Endodermal cell (in vitro differentiated cells): ENCODE measurements at regions not wholly inside any gene's neighbourhood (a gene's known extent, or its start where the extent isn't known, plus 50 kb on each side); places are given as distances from the start of the nearest gene placed in this dataset.
A peak's percentile ranks its signal among the peaks of the same experiment; 100 is the strongest.

Source experiments
- DNase-seq: peaks from one replicate; pipeline ENCODE4 v3.0.0-alpha.2; 2017
- H3K27ac ChIP-seq: 2 replicates; pipeline ENCODE4 v1.5.1; 2013; ENCODE audit warnings: mild to moderate bottlenecking, low read depth, low read length, moderate library complexity
- H3K27me3 ChIP-seq: 2 replicates; pipeline ENCODE4 v1.6.1; 2013; ENCODE audit warnings: mild to moderate bottlenecking, low read length, moderate library complexity; ENCODE audit not compliant: insufficient read depth, control insufficient read depth, poor library complexity, severe bottlenecking
- H3K36me3 ChIP-seq: 2 replicates; pipeline ENCODE4 v1.7.0; 2013; ENCODE audit warnings: mild to moderate bottlenecking, low read length, moderate library complexity; ENCODE audit not compliant: control insufficient read depth, insufficient read depth
- H3K4me1 ChIP-seq: one replicate; pipeline ENCODE4 v1.7.0; 2013; ENCODE audit warnings: low read length; ENCODE audit not compliant: control insufficient read depth, insufficient read depth
- H3K4me3 ChIP-seq: 2 replicates; pipeline ENCODE4 v1.5.1; 2013; ENCODE audit warnings: mild to moderate bottlenecking, low read length, moderate library complexity
- H3K9ac ChIP-seq: 2 replicates; pipeline ENCODE4 v1.6.1; 2013; ENCODE audit warnings: mild to moderate bottlenecking, low read length, moderate library complexity; ENCODE audit not compliant: poor library complexity, severe bottlenecking; ENCODE audit errors: extremely low read depth
- H3K9me3 ChIP-seq: 2 replicates; pipeline ENCODE4 v1.6.1; 2013; ENCODE audit warnings: mild to moderate bottlenecking, low read length, moderate library complexity; ENCODE audit not compliant: control insufficient read depth
- H3K27ac Mint-ChIP-seq: 2 replicates; pipeline ENCODE4 v1.8.0; 2020; ENCODE audit warnings: mixed read lengths
- H3K27me3 Mint-ChIP-seq: 2 replicates; pipeline ENCODE4 v1.8.0; 2021; ENCODE audit warnings: mild to moderate bottlenecking, mixed read lengths; ENCODE audit not compliant: insufficient read depth
- H3K36me3 Mint-ChIP-seq: 2 replicates; pipeline ENCODE4 v1.8.0; 2020; ENCODE audit warnings: low read depth, mixed read lengths
- H3K4me1 Mint-ChIP-seq: 2 replicates; pipeline ENCODE4 v1.8.0; 2020; ENCODE audit warnings: mixed read lengths
- H3K4me3 Mint-ChIP-seq: 2 replicates; pipeline ENCODE4 v1.8.0; 2020; ENCODE audit warnings: mild to moderate bottlenecking, moderate library complexity, mixed read lengths
- H3K9me3 Mint-ChIP-seq: 2 replicates; pipeline ENCODE4 v1.8.0; 2020; ENCODE audit warnings: mild to moderate bottlenecking, mixed read lengths
- WGBS, 2 experiments: methylation state at CpG; one replicate each; pipeline versions ENCODE4 v1.1.5 to v1.1.7; 2013; ENCODE audit warnings: missing lambda C conversion rate in 2 of 2, mixed read lengths in 1 of 2; ENCODE audit not compliant: insufficient coverage in 1 of 2, insufficient read length in 1 of 2; 5-methylcytosine and 5-hydroxymethylcytosine counted together
- TF ChIP-seq, protein P1 (sequence below): fragments of 200-600 bp; sonication (generic); conservative IDR thresholded peaks from 2 replicates; pipeline ENCODE4 v1.5.0; 2021; ENCODE audit warnings: antibody characterized with exemption, mild to moderate bottlenecking

DNA sequence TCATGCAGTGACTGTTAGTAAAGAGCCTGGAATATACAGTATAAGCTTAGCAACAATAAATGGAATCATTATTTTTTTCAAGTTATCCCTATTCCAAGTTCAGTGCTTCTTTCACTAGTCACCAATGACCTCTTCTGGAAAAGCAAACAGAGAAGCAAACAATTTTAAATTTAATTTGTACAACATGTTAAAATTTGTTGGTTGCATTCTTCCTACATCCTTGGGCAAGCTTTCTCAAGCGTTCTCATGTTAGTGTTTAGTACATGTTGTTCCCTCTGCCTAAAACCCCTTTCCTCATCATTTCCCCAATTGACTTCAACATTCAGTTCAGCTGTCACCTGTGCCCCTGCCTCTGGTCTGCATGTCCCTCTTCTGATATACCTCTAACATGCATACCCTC is 123.4 kb downstream of the SEC61B start:
- Histone ChIP-seq H3K27ac (no peak overlapping the region), H3K36me3 (no peaks in the 10 kb centered on the region), H3K9me3 (no peaks in the 10 kb centered on the region), H3K4me3 (no peak overlapping the region), H3K9ac (no peak overlapping the region), H3K27me3 (peaks cover 6% of the 10 kb centered on the region), H3K4me1 (no peaks in the 10 kb centered on the region)
- Mint-ChIP-seq H3K36me3 (no peaks in the 10 kb centered on the region), H3K9me3 (no peaks in the 10 kb centered on the region), H3K27me3 (peaks cover 13% of the 10 kb centered on the region), H3K27ac (no peak overlapping the region), H3K4me3 (no peak overlapping the region), H3K4me1 (no peaks in the 10 kb centered on the region)
- WGBS, 2 experiments, result 82 to 88% methylated on average over 1 of the region's 1 CpG
- TF ChIP-seq, protein P1, sequence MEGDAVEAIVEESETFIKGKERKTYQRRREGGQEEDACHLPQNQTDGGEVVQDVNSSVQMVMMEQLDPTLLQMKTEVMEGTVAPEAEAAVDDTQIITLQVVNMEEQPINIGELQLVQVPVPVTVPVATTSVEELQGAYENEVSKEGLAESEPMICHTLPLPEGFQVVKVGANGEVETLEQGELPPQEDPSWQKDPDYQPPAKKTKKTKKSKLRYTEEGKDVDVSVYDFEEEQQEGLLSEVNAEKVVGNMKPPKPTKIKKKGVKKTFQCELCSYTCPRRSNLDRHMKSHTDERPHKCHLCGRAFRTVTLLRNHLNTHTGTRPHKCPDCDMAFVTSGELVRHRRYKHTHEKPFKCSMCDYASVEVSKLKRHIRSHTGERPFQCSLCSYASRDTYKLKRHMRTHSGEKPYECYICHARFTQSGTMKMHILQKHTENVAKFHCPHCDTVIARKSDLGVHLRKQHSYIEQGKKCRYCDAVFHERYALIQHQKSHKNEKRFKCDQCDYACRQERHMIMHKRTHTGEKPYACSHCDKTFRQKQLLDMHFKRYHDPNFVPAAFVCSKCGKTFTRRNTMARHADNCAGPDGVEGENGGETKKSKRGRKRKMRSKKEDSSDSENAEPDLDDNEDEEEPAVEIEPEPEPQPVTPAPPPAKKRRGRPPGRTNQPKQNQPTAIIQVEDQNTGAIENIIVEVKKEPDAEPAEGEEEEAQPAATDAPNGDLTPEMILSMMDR, result no peak
- DNase-seq, result peak; percentile 10

DNA sequence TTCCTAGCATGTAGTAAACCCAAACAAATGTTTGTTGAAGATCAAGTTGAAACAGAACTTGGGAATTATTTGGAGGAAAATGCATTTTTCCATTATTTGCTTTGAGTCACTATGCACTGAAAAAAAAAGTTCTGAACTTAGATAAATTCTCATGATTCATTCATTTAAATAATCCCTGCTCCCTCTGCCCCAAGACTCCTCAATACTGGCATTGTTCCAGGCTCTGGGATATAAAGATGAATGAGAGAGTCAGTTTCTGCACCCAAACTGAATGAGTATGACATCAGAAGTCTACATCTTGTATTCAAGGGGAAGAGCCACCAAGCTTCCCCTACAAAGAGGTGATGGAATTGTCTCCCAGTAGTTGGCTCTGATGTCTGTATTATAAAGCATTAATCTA is 123.9 kb downstream of the SEC61B start:
- peaks cover 13% of the 10 kb centered on the region for H3K27me3 Mint-ChIP-seq
- no peak overlapping the region for H3K9ac ChIP-seq
- H3K4me1 ChIP-seq, result no peaks in the 10 kb centered on the region
- no peak overlapping the region for H3K4me3 Mint-ChIP-seq
- H3K36me3 ChIP-seq, result no peaks in the 10 kb centered on the region
- no peak overlapping the region for H3K27ac Mint-ChIP-seq
- no peak overlapping the region for H3K27ac ChIP-seq
- TF ChIP-seq, protein P1, result no peak
- no peak for DNase-seq
- H3K4me3 ChIP-seq, result no peak overlapping the region
- no peaks in the 10 kb centered on the region for H3K9me3 ChIP-seq
- peaks cover 6% of the 10 kb centered on the region for H3K27me3 ChIP-seq
- no peaks in the 10 kb centered on the region for H3K4me1 Mint-ChIP-seq
- no peaks in the 10 kb centered on the region for H3K9me3 Mint-ChIP-seq
- no peaks in the 10 kb centered on the region for H3K36me3 Mint-ChIP-seq

DNA sequence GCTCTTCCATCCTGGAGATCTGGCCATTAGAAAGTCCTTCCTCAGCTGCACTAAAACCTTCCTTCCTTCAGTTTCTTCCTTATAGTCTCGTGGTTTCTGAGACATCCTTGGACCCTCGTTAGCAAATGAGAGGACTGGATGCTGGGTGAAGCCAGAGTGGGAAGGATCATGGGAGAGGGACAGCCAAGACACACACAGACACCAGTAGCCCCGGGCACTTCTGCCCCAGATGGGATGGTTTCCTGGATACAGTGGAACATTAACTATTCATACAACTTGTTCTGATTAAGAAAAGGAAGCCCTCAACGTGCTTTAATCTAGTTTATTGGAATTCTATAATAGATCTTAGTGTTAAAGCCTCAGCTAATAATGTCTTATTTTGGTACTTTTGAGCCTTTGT is 125.5 kb downstream of the SEC61B start:
- no peaks in the 10 kb centered on the region for H3K4me1 Mint-ChIP-seq
- Histone ChIP-seq H3K9ac (no peak overlapping the region), H3K36me3 (no peaks in the 10 kb centered on the region), H3K27ac (no peak overlapping the region), H3K4me3 (no peak overlapping the region), H3K27me3 (peaks cover 6% of the 10 kb centered on the region), H3K4me1 (no peaks in the 10 kb centered on the region), H3K9me3 (no peaks in the 10 kb centered on the region)
- no peak overlapping the region for H3K4me3 Mint-ChIP-seq
- 71% methylated on average over 4 of the region's 4 CpGs; no CpG with 5 or more reads in 1 of the 2 experiments for WGBS, 2 experiments
- TF ChIP-seq, protein P1, result no peak
- DNase-seq, result peak; percentile 10
- H3K9me3 Mint-ChIP-seq, result no peaks in the 10 kb centered on the region
- peaks cover 13% of the 10 kb centered on the region for H3K27me3 Mint-ChIP-seq
- H3K36me3 Mint-ChIP-seq, result no peaks in the 10 kb centered on the region
- H3K27ac Mint-ChIP-seq, result no peak overlapping the region
